ENCODE measurements at regions not wholly inside any gene's neighbourhood (a gene's known extent, or its start where the extent isn't known, plus 50 kb on each side); places are given as distances from the start of the nearest gene placed in this dataset.

- TF ChIP-seq PPARA (CRISPR knock-in tag; IDR thresholded peaks at IDR 0.05; ENCODE audit: borderline replicate concordance) (no peak), GLIS3 (CRISPR knock-in tag; IDR thresholded peaks at IDR 0.05) (no peak), ARNTL (CRISPR knock-in tag; IDR thresholded peaks at IDR 0.05; ENCODE audit: borderline replicate concordance, low read depth) (no peak), PATZ1 (CRISPR knock-in tag; IDR thresholded peaks at IDR 0.05; ENCODE audit: borderline replicate concordance) (no peak), TOX (CRISPR knock-in tag; IDR thresholded peaks at IDR 0.05; ENCODE audit: borderline replicate concordance) (no peak), ZNF8 (CRISPR knock-in tag; IDR thresholded peaks at IDR 0.05) (no peak), TSHZ2 (CRISPR knock-in tag; IDR thresholded peaks at IDR 0.05) (no peak), ZC3H10 (CRISPR knock-in tag; IDR thresholded peaks at IDR 0.05) (no peak)
These were observed 574.1 kb downstream of the PTPRU start for GRCh38 chr1:29810121-29811120.
